ENCODE measurements at regions not wholly inside any gene's neighbourhood (a gene's known extent, or its start where the extent isn't known, plus 50 kb on each side); places are given as distances from the start of the nearest gene placed in this dataset.

DNA sequence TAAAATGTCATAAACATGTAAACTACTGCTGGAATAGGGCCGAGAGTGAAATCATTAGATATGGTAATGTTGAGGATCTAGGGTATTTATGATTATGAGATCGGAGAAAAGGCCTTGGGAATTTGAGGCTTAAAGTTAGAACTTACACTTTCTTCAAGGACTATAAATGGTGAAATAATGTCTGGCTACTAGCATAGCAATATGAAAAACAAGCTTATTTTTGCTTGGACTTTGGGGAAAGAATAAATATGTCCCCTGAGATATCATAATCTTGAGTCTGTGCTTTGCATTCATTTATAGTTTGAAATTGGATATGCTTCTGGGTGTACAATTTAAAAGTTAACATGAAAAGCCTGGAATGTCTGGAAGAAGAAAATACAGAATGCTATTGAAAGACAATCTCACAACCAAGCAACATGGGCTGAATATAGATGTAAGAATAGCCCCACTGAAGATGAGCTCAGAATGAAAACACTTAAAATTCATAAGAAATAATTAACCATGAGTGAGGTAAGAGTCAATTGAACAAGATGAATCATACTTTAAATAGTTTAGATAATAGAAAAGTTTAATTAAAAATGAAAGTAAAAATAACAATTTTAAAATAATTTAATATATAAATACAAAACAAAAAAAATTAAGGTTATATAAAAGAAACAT is 1555.4 kb upstream of the MIR17HG start:
- TF ChIP-seq EZH2phosphoT487 (IDR thresholded peaks at IDR 0.05; ENCODE audit: borderline replicate concordance, low read length): no peak
- TF ChIP-seq CTCF (conservative IDR thresholded peaks at IDR 0.05; ENCODE audit: low read depth, low read length): no peak
- TF ChIP-seq EZH2 (IDR thresholded peaks at IDR 0.05; ENCODE audit: low read length, unreplicated experiment): no peak
